C4-2B (cell line): ENCODE measurements at regions not wholly inside any gene's neighbourhood (a gene's known extent, or its start where the extent isn't known, plus 50 kb on each side); places are given as distances from the start of the nearest gene placed in this dataset.

ENCODE experiments used
- ZFX ChIP-seq: fragments of 450-650 bp; IDR thresholded peaks from 2 replicates; pipeline ENCODE4 v1.6.1; 2017
- TF ChIP-seq, protein P1 (sequence below): fragments of 450-650 bp; conservative IDR thresholded peaks from 2 replicates; pipeline ENCODE4 v1.5.1; 2017; ENCODE audit warnings: mild to moderate bottlenecking

DNA sequence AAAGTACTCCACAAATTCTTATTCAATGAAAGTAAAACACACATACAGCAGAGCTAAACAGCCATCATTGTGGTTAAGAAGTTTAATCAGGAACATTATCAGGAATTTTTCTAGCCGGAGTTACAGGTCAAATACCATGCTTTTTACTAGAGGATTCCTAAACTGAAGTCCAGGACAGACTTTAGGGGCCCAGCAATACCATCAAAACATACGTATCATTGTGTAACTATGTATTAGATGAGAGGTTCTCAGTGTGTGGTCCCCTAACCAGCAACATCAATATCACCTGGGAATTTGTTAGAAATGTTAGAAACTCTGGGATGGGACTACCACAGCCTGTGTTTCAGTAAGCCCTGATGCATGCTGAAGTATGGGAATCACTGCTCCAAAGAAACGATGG lies 404.2 kb upstream of the IL12A start:
- TF ChIP-seq, protein P1, sequence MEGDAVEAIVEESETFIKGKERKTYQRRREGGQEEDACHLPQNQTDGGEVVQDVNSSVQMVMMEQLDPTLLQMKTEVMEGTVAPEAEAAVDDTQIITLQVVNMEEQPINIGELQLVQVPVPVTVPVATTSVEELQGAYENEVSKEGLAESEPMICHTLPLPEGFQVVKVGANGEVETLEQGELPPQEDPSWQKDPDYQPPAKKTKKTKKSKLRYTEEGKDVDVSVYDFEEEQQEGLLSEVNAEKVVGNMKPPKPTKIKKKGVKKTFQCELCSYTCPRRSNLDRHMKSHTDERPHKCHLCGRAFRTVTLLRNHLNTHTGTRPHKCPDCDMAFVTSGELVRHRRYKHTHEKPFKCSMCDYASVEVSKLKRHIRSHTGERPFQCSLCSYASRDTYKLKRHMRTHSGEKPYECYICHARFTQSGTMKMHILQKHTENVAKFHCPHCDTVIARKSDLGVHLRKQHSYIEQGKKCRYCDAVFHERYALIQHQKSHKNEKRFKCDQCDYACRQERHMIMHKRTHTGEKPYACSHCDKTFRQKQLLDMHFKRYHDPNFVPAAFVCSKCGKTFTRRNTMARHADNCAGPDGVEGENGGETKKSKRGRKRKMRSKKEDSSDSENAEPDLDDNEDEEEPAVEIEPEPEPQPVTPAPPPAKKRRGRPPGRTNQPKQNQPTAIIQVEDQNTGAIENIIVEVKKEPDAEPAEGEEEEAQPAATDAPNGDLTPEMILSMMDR = no peak
- no peak for TF ChIP-seq ZFX
